ENCODE measurements at regions not wholly inside any gene's neighbourhood (a gene's known extent, or its start where the extent isn't known, plus 50 kb on each side); places are given as distances from the start of the nearest gene placed in this dataset.
"Not testable (repeated sequence)": the region's sequence is repeated elsewhere in the genome, so short reads cannot be mapped to it uniquely, and the experiment has no call there.

DNA sequence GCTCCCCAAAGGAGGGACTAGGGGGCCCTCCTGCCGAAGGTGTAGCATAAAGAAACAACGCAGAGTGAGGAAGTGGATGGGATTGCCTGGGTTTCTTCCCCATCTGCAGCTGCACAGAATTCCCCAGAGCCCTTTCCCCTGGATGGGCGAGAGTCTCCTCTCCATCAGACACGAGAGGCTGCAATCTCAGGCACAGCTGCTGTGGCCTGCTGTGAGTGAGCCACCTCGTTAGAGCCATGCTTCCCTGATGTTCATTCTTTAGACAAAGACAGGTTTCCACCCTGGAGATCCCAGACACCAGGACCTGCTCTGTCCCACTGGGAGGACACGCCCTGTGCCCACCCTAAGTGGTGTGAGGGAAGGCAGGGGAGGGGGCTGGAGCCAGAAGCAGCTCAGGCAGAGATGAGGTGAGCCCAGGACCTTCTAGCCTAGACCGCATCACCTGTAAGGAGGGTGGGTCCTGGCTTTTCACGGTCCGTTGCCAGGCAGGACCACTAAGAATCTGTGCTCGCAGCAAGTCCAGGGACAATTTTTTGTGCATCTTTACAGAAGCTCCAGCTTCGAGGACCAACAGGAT, 268.6 kb upstream of the TCERG1L start:
- no peak for DNase-seq (ENCODE audit: low read depth)

DNA sequence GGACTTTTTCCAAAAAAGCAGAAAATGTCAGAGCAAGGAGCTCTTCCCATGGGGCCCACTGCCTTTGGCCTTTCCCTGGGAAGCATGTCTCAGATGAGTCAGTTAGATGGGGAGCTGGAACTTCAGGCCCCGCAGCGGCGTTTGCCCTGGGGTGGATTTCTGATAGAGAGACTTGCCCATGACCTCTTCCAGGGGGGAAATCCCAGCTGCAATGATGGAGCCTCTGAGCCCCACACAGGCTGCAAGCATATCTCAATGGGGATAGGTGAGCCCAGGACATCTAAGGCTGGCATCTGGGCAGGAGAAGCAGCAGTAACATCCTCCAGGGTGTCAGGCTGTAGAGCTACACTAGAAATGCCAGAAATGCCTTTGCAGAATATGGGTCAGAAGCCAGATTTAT, 269.2 kb upstream of the TCERG1L start:
- DNase-seq (ENCODE audit: low read depth) = no peak

DNA sequence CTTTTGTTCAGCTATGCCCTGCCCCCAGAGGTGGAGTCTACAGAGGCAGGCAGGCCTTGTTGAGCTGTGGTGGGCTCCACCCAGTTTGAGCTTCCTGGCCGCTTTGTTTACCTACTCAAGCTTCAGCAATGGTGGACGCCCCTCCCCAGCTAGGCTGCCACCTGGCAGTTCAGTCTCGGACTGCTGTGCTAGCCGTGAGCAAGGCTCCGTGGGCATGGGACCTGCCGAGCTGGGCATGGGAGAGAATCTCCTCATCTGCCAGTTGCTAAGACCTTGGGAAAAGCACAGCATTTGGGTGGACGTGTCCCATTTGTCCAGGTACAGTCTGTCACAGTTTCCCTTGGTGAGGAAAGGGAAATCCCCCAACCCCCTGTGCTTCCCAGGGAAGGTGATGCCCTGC, 270.0 kb upstream of the TCERG1L start:
- DNase-seq (ENCODE audit: low read depth) = not testable (repeated sequence)

DNA sequence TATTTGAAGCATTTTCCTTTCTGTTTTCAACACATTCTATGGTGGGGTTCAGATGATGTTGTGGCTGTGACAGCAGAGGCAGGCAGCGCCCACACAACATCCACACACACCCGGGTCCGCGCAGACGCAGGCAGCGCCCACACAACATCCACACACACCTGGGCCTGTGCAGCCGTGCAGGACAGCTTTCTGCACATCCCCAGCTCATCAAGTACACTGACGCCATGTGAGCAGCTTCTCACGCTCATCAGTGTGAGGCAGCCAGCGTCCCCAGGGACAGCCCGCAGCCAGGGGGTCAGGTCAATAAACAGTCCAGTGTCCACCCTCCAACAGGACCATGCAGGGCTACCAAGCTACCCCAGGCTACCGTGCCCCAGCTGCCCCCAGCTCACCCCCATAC, 272.8 kb upstream of the TCERG1L start:
- no peak for DNase-seq (ENCODE audit: low read depth)

DNA sequence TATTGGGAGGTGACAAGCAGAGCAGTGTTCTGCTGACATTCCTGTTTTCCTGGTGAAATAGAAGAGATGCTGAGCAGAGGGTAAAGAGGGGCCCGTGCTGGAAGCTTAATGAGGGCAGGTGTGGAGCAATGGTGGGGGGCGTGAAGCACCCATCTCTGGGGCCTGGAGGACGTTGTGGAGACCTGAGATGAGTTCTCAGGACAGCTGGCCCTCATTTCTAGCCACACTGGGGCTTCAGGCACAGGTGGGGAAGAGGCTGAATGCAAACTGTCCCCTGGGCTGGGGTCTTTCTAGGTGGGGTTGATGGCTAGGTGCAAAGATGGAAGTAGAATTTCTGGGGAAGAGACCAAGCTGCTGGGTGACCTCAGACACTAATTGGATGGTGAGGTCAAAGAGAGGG, 274.2 kb upstream of the TCERG1L start:
- DNase-seq (ENCODE audit: low read depth) = no peak

DNA sequence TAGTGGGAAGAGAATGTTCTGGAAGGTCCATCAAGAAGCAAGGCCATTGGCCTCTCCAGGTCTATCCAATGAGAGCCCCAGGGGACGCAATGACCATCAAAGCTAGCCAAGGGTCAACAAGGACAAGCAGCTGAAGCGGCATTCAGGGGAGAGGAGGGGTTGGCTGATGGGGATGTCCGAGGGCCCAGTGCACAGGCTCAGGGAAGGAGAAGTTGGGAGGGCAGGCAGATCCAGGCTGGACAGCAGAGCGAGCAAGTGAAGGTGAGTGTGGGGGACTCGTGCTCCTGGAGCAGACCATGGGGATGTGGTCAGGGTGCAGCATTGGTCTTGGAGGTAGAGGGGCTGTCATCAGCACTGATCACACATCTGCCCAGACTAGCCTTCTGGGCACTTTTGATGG, 275.4 kb upstream of the TCERG1L start:
- DNase-seq (ENCODE audit: low read depth) = no peak

DNA sequence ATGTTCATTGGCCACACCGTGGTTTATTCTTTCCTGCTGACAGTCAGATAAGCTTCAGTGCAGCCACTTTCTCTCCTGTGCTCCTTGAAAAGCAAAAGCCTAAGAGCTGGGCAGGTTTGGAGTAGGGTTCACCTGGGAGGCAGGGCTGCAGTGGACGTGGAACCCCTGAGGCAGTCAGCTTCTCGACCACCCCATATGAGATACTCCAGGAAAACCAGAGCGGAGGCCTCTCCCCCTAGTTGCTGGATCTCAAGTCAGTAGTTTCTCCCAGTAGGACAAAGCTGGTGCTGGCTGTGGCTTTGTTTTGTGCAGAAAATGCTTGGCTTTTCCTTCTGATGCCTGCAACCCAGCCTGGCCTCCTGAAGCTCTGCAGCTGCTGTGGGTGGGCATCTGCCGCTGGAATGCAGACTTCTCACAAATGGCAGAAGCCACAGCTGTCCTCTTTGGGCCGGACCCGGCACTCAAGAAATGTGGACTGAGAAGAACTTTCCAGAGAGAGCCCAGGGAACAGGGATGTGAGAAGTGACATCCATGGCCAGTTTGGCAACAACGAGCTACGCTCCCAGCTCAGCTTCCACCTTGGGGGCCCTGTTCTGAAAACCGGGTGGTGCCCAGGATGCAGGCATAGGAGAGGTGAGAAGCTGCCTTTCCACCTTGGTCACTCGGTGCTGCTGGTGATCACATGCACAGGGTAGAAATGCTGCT, 276.6 kb upstream of the TCERG1L start:
- no peak for DNase-seq (ENCODE audit: low read depth)

DNA sequence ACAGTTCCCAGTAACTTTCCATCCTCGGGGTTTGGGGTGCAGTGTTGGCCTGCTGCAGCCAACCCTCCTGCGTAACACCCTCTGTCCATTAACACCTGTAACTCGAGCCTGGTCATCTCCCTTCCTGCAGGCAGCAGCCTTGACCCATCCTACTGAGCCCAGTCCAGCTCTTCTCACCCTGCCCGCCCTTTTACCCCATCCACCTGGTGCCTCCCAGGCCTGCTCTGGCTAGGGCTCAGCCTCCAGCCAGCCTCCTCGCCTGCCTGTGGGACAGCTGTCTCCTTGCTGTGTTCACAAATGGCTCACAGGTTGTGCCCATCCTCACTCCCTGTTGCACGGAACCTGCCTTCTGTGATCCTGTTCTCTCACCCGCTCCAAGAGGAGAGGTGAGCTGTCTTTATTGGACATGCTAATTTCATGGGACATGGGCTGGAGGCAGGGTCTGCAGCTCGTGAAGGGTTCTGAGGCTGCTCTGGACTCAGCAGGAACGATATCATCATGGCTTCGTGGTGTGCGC, 277.2 kb upstream of the TCERG1L start:
- DNase-seq (ENCODE audit: low read depth) = no peak

DNA sequence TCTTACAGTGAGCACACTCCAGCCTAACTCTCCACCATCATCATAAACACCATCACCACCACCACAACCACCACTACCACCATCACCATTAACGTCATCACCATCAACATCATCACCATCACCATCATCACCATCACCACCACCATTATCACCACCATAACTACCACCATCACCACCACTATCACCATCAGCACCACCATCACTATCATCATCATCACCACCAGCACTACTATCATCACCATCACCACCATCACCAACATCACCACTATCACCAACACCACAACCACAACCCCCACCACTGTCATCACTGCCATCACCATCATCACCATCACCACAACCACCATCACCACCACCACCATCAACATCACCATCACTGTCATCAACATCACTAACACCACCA, 279.0 kb upstream of the TCERG1L start:
- DNase-seq (ENCODE audit: low read depth) = no peak

DNA sequence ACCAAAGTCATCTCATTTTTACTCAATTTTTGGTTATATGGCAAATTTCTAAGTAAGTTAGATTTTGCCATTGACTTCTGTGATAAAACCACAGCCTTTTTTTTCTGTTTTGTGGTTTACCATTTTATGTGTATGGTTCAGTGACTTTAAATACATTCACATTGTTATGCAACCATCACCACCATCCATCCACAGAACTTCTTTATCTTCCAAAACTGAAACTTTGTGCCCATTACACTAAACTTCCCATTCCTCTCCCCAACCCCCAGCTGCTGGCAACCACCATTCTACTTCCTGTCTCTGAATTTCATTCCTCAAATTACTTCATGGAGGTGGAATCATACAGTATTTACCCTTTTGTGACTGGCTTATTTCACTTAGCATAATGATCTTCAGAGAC, 280.4 kb upstream of the TCERG1L start:
- no peak for DNase-seq (ENCODE audit: low read depth)

DNA sequence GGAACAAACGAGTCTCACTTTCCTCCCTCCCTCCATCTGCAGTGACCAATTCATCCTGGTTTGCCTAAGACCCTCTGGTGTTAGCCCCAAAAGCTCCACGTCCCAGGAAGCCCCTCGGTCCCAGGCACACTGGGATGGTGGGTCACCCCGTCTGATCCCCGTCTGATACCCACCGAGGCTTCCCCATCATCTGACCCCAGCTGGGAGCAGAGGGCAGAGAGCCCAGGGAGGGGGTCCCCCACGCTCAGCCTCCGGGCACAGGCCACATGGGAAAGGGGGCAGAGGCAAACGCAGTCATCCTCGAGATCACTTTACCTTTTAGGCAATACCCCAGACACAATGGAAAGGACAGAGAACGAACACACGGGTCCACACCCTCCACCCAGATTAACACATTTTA, 291.6 kb upstream of the PPP2R2D start:
- no peak for DNase-seq (ENCODE audit: low read depth)

DNA sequence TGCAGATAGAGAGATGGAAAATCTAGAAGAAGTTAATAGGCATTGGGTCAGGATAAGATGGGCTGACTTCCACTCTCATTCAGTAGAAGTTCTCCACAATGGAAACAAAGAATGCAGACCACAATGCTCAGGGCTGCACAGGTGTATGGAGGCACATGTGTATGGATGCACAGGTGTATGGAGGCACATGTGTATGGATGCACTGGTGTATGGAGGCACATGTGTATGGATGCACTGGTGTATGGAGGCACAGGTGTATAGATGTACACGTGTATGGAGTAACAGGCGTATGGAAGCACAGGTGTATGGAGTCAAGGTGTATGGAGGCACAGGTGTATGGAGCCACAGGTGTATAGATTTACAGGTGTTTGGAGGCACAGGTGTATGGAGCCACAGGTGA, 285.7 kb upstream of the PPP2R2D start:
- no peak for DNase-seq (ENCODE audit: low read depth)

DNA sequence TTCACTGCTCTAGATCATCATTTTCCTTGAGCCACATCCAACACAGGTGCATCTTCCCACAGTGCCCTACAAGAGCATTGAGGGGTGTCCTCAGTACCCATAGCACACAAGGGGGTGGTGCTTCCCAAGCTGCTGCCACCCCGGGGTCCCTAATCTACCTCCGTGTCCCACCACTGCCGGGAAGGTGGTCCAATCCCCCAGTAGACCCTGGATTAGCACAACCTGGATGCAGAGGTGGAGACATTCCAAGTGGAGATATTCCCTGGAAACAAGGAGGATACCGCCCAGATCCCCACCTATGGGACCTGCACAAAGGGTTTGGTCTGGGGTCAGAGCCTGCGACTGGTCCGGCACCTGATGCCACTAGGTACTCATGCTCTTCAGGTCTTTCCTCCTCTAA, 284.8 kb upstream of the PPP2R2D start:
- DNase-seq (ENCODE audit: low read depth) = no peak

DNA sequence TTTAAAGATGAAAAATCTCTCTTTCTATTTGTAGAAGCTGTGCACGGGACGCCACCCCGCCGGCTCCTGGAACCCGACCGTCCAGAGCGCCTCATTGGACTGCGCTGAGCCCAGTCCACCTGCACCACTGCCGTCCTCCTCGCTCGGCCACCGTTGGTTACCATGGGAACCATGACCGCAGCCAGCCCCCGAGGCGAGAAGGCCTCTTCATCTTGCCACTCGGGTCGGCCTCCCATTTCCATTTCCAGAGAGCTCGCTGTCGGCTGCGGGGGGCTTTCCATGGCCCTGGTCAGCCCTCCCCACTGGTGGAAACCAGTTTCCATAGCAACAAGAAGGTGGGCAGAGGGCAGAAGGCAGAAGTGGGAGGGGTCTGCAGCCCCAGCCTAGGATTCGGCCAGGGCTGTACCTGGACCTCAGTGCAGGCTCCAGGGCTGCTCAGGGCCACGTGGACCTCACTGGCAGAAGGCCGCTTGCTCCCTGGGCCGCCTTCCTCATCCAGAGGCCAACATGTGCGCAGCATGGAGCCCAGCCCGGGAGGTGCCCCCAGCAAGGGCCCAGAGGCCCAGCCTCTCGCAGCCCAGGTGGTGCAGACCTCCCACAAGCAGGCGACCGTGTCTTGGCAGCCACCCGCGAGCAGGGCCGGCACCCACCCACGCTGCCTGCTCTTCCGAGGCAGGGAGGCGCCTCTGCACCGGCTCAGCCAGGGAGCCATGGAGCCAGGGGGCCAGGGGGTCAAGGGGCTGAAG, 283.5 kb upstream of the PPP2R2D start:
- DNase-seq (ENCODE audit: low read depth) = no peak

DNA sequence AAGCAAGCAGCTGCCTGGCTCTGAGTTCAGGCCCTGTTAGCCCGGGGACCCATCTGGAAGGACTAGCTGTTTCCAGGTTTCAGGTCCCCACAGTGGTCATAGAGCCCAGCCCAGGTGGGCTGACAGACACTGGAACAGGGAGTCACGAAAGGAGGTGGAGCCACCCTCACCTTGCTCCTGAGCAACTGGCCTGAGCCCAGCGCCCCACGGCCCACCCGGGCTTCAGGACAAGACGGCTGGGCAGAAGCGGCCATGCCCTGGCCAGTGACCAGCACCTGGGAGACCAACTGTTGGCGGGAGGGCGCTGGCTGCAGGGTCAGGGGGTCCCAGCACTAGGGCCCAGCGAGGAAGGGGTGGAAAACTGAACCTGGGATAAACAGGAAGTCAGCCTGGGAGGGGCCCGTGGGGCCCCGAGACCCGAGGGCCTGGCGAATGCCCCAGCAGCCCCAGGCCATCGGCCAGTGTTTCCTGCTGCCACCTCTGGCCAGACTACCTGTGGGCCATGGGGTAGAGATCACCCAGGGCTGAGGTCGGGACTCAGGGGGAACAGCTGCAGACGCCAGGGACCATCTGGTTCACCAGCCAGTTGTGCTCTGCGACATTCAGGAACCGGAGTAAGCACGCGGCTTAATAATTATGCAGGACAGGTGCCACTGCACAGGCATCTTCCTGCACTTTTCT, 282.1 kb upstream of the PPP2R2D start:
- DNase-seq (ENCODE audit: low read depth) = no peak

DNA sequence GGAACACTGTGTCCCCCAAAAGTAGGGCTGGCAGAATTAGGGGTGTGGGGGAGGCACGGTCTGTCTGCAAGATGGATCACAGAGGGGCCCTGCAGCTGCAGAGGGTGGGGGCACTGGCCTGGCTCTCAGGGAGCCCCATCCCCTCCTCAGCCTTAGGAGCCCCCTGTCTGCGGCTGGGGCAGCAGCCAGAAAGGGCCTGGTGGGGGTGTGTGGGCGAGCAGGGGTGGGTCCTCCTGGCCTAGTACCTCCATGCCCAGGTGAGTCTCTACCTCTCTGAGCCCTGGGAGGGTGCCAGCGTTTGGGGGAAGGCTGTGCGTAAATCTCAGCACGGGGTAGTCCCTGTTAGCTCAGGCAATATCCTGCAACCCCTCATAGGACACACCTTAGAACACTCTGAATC, 280.5 kb upstream of the PPP2R2D start:
- no peak for DNase-seq (ENCODE audit: low read depth)

DNA sequence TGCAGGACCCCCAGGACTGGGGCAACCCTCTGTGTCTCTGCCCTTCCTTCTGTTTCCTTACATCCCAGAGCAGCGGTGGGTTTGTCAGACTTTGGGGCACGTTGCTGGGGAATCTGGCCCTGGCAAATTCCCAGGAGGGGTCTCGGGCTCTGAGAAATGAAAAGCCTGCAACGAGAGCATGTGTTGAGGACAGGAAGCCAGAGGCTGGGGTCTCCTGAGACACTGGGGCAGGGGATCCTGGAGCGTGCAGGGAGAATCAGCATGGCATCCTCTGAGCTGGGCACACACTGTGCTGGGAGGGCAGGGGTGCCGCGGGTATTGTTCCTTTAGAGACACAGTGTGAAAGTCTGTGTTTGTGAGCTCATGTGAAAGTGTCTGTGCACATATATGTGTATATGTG, 279.9 kb upstream of the PPP2R2D start:
- DNase-seq (ENCODE audit: low read depth) = no peak

DNA sequence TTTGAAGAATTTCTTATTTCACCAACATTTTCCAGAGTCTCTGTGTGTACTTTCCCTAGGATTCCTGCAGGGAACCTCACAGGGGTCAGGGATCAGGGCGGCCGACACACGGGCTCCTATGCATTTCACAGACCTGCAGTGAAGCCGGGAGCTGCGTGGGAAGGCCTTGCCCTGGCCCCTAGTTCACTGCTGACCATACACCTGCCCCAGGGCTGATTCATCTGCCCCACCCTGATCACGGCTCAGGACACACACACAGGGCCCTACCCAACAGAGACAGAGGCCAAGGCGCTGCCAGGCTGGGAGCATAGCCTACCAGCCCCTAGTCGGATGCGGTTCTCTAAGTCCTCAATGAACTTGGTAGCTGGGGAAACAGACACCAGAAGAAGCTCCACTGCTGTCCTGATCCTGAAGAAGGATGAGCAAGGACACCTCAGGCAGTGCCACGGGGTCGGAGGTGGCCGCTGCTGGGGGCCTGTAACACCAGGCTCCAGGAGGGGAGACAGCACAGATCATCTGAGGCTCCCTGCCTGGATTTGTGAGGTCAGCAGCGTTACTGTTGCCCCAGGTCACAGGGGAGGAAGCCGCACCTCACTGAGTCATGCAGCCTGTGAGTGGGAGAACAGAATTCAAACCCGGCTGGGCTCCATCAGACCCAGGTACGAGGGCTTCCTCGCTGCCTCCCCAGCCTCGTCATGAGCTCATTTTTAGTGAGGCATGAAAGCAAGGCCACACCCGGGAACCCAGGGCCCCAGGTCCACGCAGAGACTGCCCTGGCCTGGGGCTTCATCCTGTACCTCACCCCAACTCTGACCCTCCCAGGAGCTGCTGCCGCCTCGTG, 278.8 kb upstream of the PPP2R2D start:
- DNase-seq (ENCODE audit: low read depth) = no peak

DNA sequence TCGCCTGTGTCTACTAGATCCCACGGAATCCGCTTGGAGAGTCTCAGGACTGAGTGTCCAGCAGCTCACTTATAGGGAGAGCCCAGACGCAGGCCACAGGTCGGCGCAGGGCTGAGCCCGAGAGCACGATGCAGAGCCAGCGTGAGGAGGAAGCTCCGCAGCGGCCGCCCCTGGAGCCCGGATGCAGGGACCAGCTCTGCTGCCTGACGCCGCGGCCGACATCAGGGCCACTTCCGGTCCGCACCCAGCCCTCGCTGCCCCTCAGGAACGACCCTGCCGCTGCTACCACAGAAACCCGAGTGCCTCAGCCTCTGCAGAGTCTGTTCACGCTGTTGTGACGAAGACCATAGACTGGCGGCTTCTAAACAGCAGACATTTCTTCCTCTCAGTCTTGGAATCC, 275.8 kb upstream of the PPP2R2D start:
- no peak for DNase-seq (ENCODE audit: low read depth)

DNA sequence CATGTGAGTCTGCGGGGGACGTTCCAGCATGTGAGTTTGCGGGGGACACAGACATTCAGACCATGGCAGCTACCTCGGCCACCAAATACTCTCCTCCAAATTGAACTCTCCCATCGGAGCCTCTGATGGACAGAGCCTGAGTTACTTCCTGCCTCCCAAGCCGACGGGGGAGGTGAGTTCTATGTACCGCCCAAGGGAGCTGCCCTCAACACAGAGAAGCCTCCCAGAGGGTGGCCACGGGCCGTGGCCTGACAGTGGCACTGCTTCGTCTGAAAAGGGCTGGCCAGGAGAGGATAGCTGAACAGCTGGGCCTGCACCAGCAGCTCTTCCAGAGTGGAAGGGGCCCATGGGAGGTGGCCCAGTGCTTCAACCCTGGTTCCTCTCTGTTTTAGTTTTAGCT, 274.5 kb upstream of the PPP2R2D start:
- no peak for DNase-seq (ENCODE audit: low read depth)

DNA sequence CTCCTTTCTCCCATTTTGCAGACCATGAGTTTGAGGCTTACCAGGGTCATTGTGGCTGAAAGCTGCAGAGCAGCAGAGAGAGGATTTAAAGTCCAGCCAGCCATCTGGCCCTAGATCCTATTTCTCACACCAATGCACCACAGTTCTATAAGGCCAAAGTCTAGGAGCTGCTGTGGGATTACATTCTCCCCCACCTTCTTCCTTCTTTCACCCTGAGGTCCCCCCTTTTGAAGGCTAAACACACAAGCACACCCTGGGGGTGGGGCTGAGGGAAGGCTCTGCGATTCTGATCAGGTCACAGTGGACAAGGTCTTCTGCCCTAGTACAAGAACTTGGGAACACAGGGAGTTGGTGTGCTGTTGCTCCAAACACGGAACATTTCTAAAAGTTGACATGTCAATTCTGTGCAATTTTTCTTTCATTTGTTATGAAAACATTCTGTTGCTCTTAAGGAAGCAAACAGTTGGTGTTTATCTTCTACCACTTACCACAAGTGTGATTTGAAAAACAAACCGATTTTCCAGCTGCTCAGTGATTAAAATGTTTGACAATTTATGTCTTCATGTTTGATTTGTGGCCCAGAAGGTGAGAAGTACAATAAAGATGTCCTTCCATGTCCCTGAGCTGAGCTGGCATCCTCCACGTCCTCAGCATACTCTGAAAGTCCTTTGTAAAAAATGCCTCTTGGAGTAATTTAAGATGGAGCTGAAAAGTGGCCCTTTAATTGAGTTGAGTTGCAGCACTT, 271.6 kb upstream of the PPP2R2D start:
- no peak for DNase-seq (ENCODE audit: low read depth)

Measured in LHCN-M2 (cell line).